ENCODE measurements at regions not wholly inside any gene's neighbourhood (a gene's known extent, or its start where the extent isn't known, plus 50 kb on each side); places are given as distances from the start of the nearest gene placed in this dataset.
"Not testable (repeated sequence)": the region's sequence is repeated elsewhere in the genome, so short reads cannot be mapped to it uniquely, and the experiment has no call there.

DNA sequence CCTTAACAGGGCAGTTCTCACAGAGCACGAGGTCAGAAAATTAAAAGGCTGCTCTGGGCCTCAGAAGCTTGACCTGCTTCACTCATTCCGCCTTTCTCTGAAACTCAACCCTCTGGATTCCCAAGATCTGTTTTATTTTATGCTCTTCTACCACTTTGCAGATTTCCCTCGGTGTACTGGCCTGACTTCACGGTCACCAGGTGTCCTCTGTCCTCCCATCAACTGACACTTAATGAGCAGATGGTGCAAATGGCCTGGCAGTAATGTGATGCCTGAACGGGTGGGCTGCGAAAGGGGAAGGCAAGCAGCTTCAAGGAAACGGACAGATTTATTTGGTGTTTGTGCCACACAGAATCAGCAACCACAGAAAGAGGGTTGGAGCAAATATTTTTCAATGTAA is 169.7 kb upstream of the TFAP2D start:
- H3K27me3 ChIP-seq (ENCODE audit: control insufficient read depth, insufficient read depth, low read length): no peaks in the 10 kb centered on the region
- H3K4me1 ChIP-seq (ENCODE audit: control insufficient read depth, insufficient read depth, low read length): peaks cover 7% of the 10 kb centered on the region; the same call in 1 of the 2 replicates
- no peak overlapping the region for H3K4me3 ChIP-seq (ENCODE audit: low read depth, low read length)
- H3K27ac ChIP-seq (ENCODE audit: low read depth, low read length): no peak overlapping the region
- no peaks in the 10 kb centered on the region for H3K9me3 ChIP-seq (ENCODE audit: control insufficient read depth, insufficient read depth, low read length)
- no peak overlapping the region for H3K9ac ChIP-seq (ENCODE audit: low read depth, low read length)
- no peaks in the 10 kb centered on the region for H3K36me3 ChIP-seq (ENCODE audit: control insufficient read depth, insufficient read depth, low read length)

DNA sequence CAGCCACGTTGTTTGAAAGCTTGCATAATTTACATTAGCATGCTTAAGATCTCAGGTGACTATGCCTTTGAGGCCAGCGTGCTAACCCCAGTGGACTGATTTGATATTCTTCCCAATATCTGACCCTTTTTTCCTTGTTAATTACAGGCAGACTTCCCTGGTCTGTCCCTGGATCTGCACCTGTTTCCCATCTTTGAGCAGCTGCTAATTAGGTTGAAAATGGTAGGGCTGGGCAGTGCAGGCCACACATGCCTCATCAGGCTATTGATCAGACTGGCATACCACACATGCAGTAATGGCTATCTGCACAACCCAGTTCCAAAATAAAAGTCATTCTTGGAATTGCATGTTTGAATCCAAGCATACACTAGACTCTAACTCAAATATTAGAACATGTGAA is 164.3 kb upstream of the TFAP2D start:
- no peak overlapping the region for H3K4me3 ChIP-seq (ENCODE audit: low read depth, low read length)
- no peaks in the 10 kb centered on the region for H3K4me1 ChIP-seq (ENCODE audit: control insufficient read depth, insufficient read depth, low read length)
- H3K36me3 ChIP-seq (ENCODE audit: control insufficient read depth, insufficient read depth, low read length): no peaks in the 10 kb centered on the region
- no peak overlapping the region for H3K9ac ChIP-seq (ENCODE audit: low read depth, low read length)
- no peak overlapping the region for H3K27ac ChIP-seq (ENCODE audit: low read depth, low read length)
- H3K9me3 ChIP-seq (ENCODE audit: control insufficient read depth, insufficient read depth, low read length): no peaks in the 10 kb centered on the region
- no peaks in the 10 kb centered on the region for H3K27me3 ChIP-seq (ENCODE audit: control insufficient read depth, insufficient read depth, low read length)

DNA sequence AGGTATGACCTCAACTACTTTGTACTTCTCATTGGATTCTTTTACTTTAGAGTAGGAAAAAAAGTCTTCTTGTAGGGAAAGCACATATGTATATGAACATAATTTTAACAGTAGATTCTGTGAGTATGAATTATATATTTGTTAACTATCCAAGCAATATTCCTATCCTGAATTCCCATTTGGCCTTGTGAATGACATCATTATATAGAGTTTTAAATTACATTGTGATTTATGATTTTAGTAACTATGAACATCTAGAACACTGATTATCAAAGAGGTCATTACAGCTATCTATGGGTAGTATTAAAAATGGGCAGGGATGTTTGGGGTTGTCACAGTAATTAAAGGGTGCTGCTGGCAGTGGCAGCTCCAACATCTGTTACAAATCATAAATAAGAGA is 163.9 kb upstream of the TFAP2D start:
- H3K36me3 ChIP-seq (ENCODE audit: control insufficient read depth, insufficient read depth, low read length): no peaks in the 10 kb centered on the region
- H3K4me3 ChIP-seq (ENCODE audit: low read depth, low read length): no peak overlapping the region
- no peaks in the 10 kb centered on the region for H3K4me1 ChIP-seq (ENCODE audit: control insufficient read depth, insufficient read depth, low read length)
- H3K9ac ChIP-seq (ENCODE audit: low read depth, low read length): no peak overlapping the region
- no peaks in the 10 kb centered on the region for H3K9me3 ChIP-seq (ENCODE audit: control insufficient read depth, insufficient read depth, low read length)
- H3K27me3 ChIP-seq (ENCODE audit: control insufficient read depth, insufficient read depth, low read length): no peaks in the 10 kb centered on the region
- no peak overlapping the region for H3K27ac ChIP-seq (ENCODE audit: low read depth, low read length)

DNA sequence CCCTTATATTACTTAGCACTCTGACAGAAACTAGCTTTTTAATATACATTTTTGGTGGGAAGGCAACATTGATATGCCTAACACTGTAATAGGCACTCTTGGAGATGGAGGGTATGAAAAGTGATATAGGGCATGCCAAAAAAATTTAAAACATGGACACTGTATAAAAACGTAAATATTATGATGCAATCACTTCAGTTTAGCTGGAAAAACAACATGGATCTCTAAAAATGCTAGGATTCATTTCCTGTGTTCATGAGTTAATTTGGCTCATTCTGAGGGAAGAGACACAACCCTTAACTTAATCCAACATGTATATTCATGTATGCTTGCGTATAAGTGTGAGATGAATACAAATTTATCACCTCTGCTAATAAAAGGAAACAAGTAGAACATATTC is 157.3 kb upstream of the TFAP2D start:
- H3K4me1 ChIP-seq (ENCODE audit: control insufficient read depth, insufficient read depth, low read length): peaks cover 10% of the 10 kb centered on the region
- no peaks in the 10 kb centered on the region for H3K9me3 ChIP-seq (ENCODE audit: control insufficient read depth, insufficient read depth, low read length)
- H3K36me3 ChIP-seq (ENCODE audit: control insufficient read depth, insufficient read depth, low read length): no peaks in the 10 kb centered on the region
- no peak overlapping the region for H3K4me3 ChIP-seq (ENCODE audit: low read depth, low read length)
- no peak overlapping the region for H3K9ac ChIP-seq (ENCODE audit: low read depth, low read length)
- H3K27me3 ChIP-seq (ENCODE audit: control insufficient read depth, insufficient read depth, low read length): no peaks in the 10 kb centered on the region
- H3K27ac ChIP-seq (ENCODE audit: low read depth, low read length): no peak overlapping the region

DNA sequence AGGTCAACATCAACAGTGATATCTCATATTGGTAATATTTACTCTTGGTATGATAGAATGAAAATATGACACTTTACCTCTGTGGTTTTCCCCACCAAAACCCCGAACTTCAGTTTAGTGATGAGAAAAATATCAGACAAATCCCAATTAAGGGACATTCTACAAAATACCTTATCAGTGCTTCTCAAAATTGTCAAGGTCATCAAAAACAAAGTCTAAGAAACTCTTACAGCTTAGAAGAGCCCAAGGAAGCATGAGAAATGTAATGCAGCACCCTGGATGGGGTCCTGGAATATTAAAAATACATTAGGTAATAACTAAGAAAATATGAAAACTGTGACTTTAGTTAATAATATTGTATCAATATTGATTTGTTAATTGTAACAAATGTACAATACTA is 148.3 kb upstream of the TFAP2D start:
- Histone ChIP-seq H3K9me3 (ENCODE audit: control insufficient read depth, insufficient read depth, low read length) (no peaks in the 10 kb centered on the region), H3K27ac (ENCODE audit: low read depth, low read length) (no peak overlapping the region), H3K27me3 (ENCODE audit: control insufficient read depth, insufficient read depth, low read length) (no peaks in the 10 kb centered on the region)

DNA sequence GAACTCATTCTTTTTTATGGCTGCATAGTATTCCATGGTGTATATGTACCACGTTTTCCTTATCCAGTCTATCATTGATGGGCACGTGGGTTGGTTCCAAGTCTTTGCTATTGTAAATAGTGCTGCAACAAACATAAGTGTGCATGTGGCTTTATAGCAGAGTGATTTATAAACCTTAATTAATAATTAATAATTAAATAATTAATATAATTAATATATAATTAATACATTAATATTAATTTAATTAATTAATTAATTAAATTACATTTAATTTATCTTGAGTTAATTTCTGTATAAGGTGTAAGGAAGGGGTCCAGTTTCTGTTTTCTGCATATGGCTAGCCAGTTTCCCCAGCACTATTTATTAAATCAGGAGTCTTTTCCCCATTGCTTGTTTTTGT is 142.1 kb upstream of the TFAP2D start:
- not testable (repeated sequence) for H3K9ac ChIP-seq (ENCODE audit: low read depth, low read length); H3K4me1 ChIP-seq (ENCODE audit: control insufficient read depth, insufficient read depth, low read length); H3K27ac ChIP-seq (ENCODE audit: low read depth, low read length); H3K4me3 ChIP-seq (ENCODE audit: low read depth, low read length); H3K27me3 ChIP-seq (ENCODE audit: control insufficient read depth, insufficient read depth, low read length); H3K36me3 ChIP-seq (ENCODE audit: control insufficient read depth, insufficient read depth, low read length); H3K9me3 ChIP-seq (ENCODE audit: control insufficient read depth, insufficient read depth, low read length)

More for the DNA sequence above, 148.3 kb upstream of the TFAP2D start:
- no peak overlapping the region for H3K9ac ChIP-seq (ENCODE audit: low read depth, low read length)
- no peaks in the 10 kb centered on the region for H3K36me3 ChIP-seq (ENCODE audit: control insufficient read depth, insufficient read depth, low read length)
- H3K4me3 ChIP-seq (ENCODE audit: low read depth, low read length): no peak overlapping the region
- H3K4me1 ChIP-seq (ENCODE audit: control insufficient read depth, insufficient read depth, low read length): no peaks in the 10 kb centered on the region

DNA sequence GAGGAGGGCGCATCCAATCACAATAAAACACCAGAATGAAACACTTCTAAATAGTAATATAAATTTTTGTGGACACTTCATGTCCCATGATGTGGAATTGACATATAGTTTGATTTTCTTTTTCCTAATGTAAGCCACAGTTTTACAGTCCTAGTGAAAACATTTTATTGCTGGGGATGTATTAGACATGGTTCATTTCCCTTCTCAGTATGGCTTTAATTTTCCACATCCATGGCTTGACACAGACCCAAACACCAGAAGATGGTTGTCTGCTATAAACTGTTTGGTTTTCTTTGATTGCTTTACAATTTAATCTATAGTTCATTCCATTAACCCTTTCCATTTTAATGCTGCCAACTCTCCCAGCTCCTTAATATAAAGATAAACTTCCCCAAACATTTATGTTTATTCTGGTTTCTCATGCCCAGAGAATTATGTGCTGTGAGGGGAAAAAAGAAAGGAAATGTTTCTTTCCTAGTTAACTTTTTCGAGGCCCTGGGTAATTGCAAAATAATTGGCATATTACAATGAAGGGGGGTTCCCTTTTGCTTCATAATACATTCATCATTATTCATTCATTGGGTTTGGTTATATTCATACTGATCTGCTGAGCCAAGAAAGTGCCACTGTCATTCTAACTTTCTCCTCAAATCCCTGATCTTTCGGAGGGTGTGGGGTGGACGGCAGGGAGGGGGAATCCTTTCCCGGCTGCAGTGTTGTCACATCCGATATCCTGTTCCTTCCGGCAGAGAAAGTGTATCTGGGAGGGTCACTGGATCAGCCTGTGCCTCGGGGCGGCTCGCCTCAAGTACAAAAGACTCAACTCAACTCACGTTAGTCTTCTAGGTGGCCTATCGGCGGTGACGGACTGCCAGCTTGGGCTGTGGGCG is 127.6 kb upstream of the TFAP2D start:
- H3K9me3 ChIP-seq (ENCODE audit: control insufficient read depth, insufficient read depth, low read length): no peaks in the 10 kb centered on the region
- H3K4me1 ChIP-seq (ENCODE audit: control insufficient read depth, insufficient read depth, low read length): no peaks in the 10 kb centered on the region
- no peaks in the 10 kb centered on the region for H3K36me3 ChIP-seq (ENCODE audit: control insufficient read depth, insufficient read depth, low read length)
- H3K9ac ChIP-seq (ENCODE audit: low read depth, low read length): no peak overlapping the region
- no peak overlapping the region for H3K27ac ChIP-seq (ENCODE audit: low read depth, low read length)
- no peaks in the 10 kb centered on the region for H3K27me3 ChIP-seq (ENCODE audit: control insufficient read depth, insufficient read depth, low read length)
- no peak overlapping the region for H3K4me3 ChIP-seq (ENCODE audit: low read depth, low read length)

DNA sequence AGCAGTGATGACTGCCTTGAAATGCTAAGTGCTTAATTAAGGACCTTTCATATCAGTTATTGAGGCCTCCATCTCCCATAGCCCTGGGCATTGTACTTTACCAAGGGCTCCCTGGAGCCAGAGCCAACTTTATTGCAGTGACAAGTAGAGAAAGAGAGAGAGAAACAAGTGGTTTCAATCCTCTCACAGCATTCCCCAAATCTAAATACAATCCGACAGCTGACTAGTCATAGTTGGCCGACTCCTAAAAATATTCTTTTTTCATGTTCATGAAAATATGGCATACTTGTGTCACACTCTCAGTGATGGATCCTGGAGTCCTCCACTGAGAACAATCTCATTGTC is 127.0 kb upstream of the TFAP2D start:
- no peaks in the 10 kb centered on the region for H3K9me3 ChIP-seq (ENCODE audit: control insufficient read depth, insufficient read depth, low read length)
- H3K27ac ChIP-seq (ENCODE audit: low read depth, low read length): no peak overlapping the region
- no peaks in the 10 kb centered on the region for H3K27me3 ChIP-seq (ENCODE audit: control insufficient read depth, insufficient read depth, low read length)
- H3K9ac ChIP-seq (ENCODE audit: low read depth, low read length): no peak overlapping the region
- no peak overlapping the region for H3K4me3 ChIP-seq (ENCODE audit: low read depth, low read length)
- H3K36me3 ChIP-seq (ENCODE audit: control insufficient read depth, insufficient read depth, low read length): no peaks in the 10 kb centered on the region
- H3K4me1 ChIP-seq (ENCODE audit: control insufficient read depth, insufficient read depth, low read length): no peaks in the 10 kb centered on the region

DNA sequence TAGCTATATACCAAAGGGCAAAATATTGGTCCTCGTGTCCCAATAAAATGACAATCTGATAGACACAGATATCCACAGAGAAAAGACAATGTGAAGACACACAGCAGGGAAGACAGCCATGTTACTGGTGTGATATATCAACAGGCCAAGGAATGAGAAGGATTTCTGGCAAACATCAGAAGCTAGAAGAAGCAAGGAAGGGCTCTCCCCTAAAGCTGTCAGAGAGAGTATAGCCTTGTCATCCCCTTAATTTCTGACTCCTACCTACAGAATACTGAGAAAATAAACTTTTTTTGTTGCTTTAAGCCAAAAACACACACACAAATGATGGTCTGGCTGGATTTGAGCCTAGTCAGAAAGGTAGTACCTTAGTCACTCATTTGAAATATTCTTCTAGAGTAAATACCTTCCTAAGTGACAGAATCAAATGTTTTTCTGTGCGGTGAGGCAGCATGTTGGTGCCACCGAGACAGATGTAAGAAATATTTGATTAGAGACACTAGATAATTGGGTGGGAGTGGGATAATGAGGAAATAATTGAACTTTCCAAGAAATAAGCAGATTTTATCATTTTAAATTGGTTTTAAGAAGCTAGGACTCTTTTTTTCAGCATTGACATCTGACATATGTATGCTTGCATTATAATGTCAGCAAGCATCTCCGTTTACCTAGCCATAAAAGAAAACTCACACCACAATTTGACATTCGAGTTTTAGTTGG is 123.4 kb upstream of the TFAP2D start:
- H3K4me3 ChIP-seq (ENCODE audit: low read depth, low read length): no peak overlapping the region
- H3K4me1 ChIP-seq (ENCODE audit: control insufficient read depth, insufficient read depth, low read length): no peaks in the 10 kb centered on the region
- H3K9ac ChIP-seq (ENCODE audit: low read depth, low read length): no peak overlapping the region
- H3K27me3 ChIP-seq (ENCODE audit: control insufficient read depth, insufficient read depth, low read length): no peaks in the 10 kb centered on the region
- H3K27ac ChIP-seq (ENCODE audit: low read depth, low read length): no peak overlapping the region
- no peaks in the 10 kb centered on the region for H3K36me3 ChIP-seq (ENCODE audit: control insufficient read depth, insufficient read depth, low read length)
- no peaks in the 10 kb centered on the region for H3K9me3 ChIP-seq (ENCODE audit: control insufficient read depth, insufficient read depth, low read length)

DNA sequence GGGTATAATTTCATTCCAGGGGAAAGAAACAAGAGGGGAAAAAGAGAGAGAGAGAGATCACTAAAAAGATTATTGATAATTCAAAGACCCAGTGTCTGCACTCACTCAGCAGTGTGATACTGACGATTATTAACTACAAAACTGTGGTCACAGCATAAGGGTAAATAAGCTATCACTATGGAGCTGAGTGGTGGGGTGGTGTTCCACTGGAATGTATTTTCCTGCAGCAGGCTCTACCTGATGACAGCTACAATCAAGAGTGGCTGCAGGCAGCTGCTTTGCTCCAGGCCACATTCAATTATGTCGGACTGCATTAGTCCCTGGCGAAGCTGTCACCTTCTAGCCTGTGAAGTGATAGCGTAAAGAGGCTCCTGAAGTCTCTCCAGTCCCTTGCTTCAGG is 122.2 kb upstream of the TFAP2D start:
- Histone ChIP-seq H3K36me3 (ENCODE audit: control insufficient read depth, insufficient read depth, low read length) (no peaks in the 10 kb centered on the region), H3K27ac (ENCODE audit: low read depth, low read length) (no peak overlapping the region), H3K9me3 (ENCODE audit: control insufficient read depth, insufficient read depth, low read length) (no peaks in the 10 kb centered on the region), H3K9ac (ENCODE audit: low read depth, low read length) (no peak overlapping the region), H3K27me3 (ENCODE audit: control insufficient read depth, insufficient read depth, low read length) (no peaks in the 10 kb centered on the region), H3K4me3 (ENCODE audit: low read depth, low read length) (no peak overlapping the region), H3K4me1 (ENCODE audit: control insufficient read depth, insufficient read depth, low read length) (no peaks in the 10 kb centered on the region)

DNA sequence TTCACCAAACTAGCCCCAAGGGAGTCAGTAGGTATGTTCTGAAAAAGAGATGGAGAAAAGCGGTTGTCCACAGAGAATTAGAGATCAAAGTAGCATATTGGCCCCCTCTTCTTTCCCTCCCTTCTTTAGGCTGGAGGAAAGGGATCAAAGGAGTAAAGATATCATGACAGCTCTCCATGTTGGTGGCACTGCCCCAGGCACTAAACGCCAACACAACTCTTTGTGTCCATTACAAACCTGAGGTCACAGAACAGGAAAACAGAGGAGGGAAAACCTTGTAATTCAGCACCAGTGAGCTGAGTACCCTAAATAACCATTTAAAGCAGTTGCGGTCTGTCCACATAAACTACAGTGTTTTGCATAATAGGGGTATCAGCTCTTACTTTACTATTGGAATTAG is 113.0 kb upstream of the TFAP2D start:
- H3K36me3 ChIP-seq (ENCODE audit: control insufficient read depth, insufficient read depth, low read length): no peaks in the 10 kb centered on the region
- no peaks in the 10 kb centered on the region for H3K27me3 ChIP-seq (ENCODE audit: control insufficient read depth, insufficient read depth, low read length)
- no peak overlapping the region for H3K27ac ChIP-seq (ENCODE audit: low read depth, low read length)
- peaks cover 7% of the 10 kb centered on the region; the same call in 1 of the 2 replicates for H3K4me1 ChIP-seq (ENCODE audit: control insufficient read depth, insufficient read depth, low read length)
- H3K9ac ChIP-seq (ENCODE audit: low read depth, low read length): no peak overlapping the region
- no peak overlapping the region for H3K4me3 ChIP-seq (ENCODE audit: low read depth, low read length)
- H3K9me3 ChIP-seq (ENCODE audit: control insufficient read depth, insufficient read depth, low read length): no peaks in the 10 kb centered on the region
